HG03571 (cell line): ENCODE measurements at regions not wholly inside any gene's neighbourhood (a gene's known extent, or its start where the extent isn't known, plus 50 kb on each side); places are given as distances from the start of the nearest gene placed in this dataset.

Source experiments
- ATAC-seq: cut with Tn5 transposase; IDR thresholded peaks from one replicate; pipeline ENCODE4 v1.9.1; 2021; ENCODE audit not compliant: unreplicated experiment

GRCh38 chr20:11544029-11544678 is 373.5 kb upstream of the BTBD3 start:
- no peak for ATAC-seq

DNA sequence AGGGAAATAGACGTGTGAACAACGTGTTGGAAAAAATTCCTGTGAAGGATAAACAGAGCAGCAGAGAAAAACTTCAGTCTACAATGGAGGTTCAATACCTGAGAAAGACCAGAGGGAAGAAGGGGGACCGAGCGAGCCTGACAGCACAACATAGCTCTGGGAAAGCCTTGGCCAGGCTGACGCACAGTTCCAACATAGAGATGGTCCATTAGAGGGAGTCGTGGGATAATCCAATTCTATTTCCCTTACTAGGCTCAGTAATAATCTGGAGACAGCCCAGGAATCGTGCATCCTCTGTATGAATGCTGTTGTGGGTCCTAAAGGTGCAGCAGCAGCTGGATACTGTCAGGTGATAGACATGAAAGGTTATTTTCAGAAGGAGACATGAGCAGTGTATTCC is 370.8 kb upstream of the BTBD3 start:
- ATAC-seq: no peak

DNA sequence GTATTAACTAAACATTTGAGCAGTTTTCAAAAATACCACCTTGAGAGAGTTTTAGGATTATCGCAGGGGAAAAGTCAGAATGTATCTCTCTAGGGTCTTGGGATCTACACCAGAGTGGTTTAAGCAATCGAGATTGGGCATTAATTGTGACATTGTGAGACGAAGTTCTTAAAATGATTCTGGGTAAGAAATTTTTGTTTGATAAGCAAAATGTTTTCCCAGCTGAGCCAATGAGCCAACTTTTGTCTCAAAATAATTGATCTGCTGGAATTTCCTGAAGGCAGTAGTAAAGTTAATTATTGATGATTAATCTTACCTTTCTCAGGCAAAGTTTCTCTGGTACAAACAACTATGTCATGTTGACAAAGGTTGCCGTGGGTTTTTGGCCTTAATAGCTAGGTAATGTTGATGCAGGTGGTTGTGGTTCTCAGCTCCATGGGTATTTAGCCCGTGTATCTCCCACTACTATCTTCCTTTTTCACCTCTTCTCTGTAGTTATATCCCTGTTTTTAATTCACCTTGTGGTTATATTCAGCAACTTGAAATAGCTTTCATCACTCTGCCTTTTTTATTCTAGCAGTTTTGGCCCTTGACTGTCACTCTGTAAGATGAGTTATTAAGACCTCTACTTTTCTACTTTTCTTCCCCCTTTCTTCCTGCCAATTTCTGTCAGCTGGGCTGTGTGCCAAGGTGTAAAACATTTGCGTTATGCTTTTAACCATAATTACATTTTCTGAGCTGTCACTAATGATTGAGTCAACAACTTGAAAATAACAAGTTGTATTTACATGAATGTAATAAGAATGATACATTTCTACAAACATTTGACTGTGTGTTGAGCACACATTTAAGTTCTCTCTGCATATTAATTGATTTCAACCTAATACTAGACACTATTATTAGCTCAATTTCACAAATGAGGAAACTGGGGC is 368.3 kb upstream of the BTBD3 start:
- ATAC-seq: no peak

DNA sequence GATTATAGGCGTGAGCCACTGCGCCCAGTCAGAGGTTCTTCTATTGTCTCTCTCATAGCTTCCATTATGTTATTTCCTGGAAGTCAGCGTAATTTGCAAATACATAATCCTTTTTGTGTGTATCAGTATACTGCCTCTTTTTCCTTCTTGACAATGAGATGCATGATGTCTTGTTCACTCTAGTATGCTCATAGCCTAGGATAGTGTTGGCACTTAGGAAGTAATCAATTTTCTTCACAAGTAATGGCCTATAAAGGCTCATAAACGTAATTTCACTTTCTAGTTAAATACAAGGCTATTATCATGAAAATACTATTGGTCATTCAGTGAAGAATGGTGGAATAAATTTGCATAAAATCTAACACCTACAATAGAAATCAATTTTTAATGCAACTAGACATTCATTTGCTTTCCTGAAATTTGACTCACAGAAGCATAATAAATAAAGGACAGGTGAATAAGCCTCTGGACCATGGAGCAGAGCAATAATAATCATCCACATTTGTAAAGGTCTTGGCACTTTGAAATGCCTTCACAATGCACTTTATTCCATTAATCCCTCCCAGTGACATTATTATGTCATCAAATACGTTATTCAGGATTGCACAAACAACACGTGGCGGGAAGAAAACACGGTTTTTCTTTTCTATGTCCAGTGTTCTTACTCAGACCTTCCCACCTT is 366.9 kb upstream of the BTBD3 start:
- no peak for ATAC-seq

DNA sequence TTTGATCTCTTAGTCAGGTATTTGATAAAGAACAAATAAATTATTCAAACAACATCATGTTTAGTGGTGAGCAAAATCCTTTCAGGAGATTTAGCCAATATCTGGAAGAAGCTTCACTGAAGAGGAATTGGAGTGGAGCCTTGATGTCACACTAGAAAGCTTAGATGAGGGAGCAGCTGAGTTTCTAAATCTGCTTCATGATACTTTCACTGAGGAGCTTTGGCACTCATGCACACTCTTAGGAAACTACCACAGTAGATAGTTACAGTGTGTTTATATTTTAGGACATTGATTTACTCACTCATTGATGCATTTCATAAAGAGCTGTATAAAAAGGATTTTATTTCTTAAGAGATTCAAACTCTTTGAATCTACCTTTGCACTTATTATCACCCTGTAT is 366.2 kb upstream of the BTBD3 start:
- ATAC-seq: no peak

DNA sequence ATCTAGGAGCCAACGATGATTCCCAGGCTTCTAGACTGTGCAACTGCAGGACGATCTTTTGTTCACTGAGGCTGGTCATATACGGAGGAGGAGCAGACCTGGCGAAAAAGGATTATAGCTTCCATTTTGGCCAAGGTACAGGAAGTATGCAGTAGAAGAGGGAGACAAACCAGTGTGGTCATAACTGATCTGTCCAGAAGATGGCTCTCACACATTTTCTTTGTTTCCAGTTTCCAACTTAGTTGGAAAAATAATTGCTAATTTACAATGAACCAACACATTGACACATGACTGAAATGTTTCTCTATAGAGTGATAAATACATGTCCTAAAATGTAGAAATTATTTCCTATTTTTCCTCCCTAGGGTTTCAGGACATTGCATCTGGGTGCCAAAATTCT is 364.1 kb upstream of the BTBD3 start:
- ATAC-seq: no peak

- ATAC-seq: no peak
Measured at GRCh38 chr20:11555510-11555909, 362.2 kb upstream of the BTBD3 start.

DNA sequence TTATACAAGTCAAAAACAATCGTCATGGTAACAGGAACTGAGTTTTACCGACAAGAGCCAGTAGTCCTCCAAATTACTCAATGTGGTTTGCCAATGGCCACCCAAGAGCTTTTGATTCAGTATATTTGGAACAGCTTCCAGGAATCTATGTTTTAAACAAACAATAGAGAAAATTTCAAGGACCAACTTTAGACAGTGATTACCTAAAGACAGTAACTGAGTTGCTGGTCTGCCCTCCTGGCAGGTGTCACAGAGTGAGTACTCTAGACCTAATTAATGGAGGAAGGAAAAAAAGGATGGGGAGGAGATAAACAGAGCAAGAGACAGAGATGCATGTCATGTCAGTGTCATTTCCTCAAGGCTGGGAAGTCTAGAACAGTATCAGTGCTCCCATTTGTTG is 361.3 kb upstream of the BTBD3 start:
- ATAC-seq: no peak

DNA sequence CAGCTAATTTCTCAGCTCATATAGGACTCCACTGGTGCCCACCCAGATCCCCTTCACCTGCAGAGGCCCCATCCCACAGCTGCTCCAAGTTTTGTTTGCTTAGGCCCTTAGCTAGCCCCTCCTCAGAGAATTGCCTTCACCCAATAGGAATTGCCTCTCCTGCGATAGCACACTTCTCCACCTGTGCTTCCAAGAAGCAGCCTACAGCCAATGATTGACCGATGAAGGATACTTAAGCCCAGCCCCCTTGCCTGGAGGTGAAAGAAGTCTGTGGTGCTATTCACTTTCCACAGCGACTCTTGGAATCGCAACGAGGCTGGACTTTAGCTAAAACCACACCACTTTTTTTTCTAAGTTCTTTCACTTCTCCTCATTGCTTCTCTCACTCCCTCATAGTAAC is 353.2 kb upstream of the BTBD3 start:
- ATAC-seq: no peak

DNA sequence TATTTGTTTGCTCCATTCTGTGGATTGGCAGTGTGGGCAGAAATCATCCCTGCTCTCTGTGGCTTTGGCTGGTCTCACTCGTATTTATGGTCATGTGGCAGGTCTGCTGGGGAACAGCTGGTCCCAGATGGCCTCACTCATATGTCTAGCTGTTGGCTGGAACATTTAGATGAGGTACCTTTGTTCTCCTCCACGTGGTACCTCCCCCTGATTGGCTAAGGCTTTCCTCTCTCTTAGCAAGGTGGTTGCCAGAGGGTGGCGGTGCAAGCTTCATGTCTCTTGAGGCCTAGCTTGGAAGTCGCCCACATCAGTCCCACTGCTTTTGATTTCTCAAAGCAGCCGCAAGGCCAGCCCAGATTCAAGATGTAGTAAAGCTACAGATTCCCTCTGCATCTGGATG is 348.5 kb upstream of the BTBD3 start:
- ATAC-seq: no peak

DNA sequence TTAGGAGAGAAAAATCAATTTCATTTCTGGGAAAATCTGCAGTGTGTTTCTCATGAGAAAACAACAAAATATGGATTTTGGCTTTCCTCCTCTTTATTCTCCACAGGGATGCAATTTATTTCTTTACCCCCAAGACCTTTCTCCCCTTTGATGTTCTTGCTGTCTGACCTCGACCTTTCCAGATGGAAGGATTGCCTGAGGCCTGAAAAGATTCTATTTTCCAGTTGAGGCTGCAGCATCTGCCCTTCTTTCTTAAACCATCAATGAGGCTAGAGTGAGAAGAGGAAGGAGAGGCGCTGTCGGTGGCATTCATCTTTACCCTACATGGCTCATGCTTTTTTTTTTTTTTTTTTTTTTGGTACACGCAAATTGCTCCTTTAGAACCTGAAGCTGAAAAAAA is 344.2 kb upstream of the BTBD3 start:
- no peak for ATAC-seq

DNA sequence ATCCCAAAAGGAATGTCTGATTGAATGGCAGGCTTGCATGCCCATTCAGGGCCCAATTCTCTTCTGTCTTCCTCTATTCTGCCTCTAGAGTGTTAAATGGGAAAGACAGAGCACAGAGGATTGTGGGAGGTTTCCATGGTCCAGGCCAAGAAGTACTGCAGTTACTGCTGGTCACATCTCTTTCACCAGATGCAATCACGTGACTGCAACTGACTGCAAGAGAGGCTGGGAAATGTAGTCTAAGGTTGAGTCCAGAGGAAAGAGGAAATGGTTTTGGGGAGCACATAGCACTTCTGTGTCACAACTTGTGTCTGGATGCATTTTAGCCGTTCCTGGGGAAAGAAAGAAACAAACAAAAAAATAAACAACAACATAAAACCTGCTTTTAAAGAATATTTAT is 336.4 kb upstream of the BTBD3 start:
- ATAC-seq: no peak

GRCh38 chr20:11582060-11582459 is 335.6 kb upstream of the BTBD3 start:
- no peak for ATAC-seq

DNA sequence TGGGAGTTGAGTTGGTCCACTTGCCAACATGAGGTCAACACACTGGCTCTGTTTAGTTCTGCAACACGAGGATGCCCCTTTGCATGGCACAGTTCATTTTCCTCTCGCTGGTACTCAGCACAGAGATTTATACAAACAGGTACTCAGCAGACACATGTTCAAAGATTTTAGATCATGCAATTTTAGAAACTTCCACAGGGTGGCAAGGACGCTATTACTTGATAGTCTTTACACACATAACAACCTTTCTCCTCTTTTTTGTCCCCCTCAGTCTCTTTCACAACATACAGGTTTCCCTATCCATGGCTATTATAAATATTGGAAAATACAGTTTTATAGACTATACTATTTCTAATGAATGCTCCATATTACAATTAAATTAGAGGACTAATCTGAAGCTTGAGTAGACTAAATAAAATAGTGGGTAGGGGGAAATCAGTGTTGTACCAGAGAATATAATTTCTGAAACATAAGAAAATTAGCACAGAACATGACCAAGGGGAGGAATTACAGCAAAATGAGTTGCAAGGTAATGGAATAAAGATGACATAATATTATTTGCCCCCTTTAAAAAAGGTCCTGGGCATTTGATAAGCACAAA is 331.8 kb upstream of the BTBD3 start:
- ATAC-seq: no peak

GRCh38 chr20:11588875-11589274 is 328.8 kb upstream of the BTBD3 start:
- no peak for ATAC-seq

DNA sequence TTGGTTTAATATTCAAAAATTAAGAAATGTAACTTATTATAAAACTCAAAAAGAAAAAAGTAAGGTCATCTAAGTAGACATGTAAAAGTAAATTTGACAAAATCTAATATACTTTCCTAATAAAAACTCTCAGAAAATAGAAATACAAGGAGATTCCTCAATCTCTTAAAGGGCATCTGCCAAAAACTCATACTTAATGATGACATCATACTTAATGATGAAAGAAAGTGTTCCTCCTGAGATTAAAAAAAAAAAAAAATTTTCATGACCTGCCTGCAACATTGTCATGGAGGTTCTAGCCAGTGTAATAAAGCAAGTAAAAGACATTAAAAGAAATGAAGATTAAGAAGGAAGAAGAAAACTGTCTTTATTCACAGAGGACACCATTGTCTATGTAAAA is 325.7 kb upstream of the BTBD3 start:
- ATAC-seq: no peak

DNA sequence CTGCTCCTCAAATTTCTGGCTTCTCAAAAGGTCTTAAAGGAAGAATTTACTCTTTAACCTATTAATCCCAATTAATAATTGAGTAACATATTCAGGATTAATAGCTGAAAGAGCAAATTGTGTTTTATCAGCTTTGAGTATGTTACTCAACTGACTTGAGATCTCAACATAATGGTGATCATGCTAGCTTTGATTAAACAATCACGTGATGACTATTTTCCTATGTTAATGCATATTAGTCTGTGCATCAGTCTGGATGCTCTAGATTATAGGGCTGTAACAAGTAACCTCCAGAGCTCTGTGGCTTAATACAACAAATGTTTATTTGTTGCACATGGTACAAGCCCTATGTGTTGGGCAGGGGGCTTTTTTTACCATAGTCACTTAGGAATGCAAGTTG is 313.4 kb upstream of the BTBD3 start:
- ATAC-seq: no peak

GRCh38 chr20:11607047-11607446 is 310.6 kb upstream of the BTBD3 start:
- ATAC-seq: no peak

DNA sequence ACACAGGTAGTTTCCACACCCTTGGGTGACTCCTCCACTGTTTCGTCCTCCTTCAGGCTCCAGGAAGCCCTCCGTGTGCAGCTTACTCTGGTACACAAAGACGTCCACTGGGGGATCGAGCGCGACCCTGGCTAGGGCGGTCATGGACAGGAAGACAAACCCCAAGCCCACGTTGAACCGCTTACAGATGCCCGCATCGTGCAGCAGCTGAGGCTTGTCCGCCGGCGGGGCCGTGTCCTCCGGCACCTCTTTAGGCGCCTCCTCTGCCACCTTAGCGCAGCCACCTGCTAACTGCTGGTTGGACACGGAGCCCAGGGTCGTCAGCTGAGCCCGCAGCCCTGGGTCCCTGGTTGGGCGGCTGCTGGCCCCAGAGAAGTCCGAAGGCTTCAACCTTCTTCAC is 309.0 kb upstream of the BTBD3 start:
- ATAC-seq: no peak

DNA sequence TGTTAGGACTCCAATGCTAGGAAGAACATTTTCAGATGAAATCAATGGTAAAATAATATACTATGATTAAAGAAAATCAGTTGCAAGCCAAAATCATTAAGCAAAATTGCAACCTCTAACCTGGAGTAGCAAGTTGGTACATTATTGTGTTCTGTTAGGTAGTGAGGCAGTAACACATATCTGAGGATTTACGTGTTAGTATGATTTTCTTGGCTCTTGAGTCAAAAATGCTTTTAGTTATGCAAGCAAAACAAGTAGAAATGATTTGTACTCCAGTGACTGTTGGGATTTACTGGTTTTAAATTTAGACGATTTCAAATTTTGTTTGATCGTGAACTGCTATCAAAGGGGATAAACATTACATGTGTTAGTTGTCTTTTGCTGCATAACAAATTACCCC is 293.0 kb upstream of the BTBD3 start:
- no peak for ATAC-seq

DNA sequence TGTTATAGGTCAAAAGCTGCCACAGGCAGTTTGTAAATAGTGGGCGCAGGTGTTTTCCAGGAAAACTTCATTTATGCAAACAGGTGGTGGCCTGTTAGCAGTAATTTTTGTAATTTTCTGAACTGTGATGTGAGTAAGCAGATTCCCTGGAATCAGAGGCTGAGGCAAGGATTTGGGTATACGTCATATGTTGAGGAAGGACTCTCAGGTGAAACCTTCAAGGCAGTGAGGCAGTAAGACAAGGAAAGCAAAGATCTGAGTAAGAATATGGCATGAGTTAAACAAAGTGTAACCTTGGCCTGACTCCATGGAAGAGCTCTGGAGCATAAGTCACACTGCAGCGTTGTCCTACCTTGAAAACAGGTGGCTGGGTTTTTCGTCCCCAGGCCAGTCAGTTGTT is 291.1 kb upstream of the BTBD3 start:
- ATAC-seq: no peak

GRCh38 chr20:11642866-11643265 is 274.8 kb upstream of the BTBD3 start:
- ATAC-seq: no peak
